GM23338 (cell line): ENCODE measurements at regions not wholly inside any gene's neighbourhood (a gene's known extent, or its start where the extent isn't known, plus 50 kb on each side); places are given as distances from the start of the nearest gene placed in this dataset.

Source experiments
- ATAC-seq: fragments of 200-7000 bp; cut with Tn5 transposase; 3 replicates; pipeline ENCODE4 v1.9.1; 2020
- DNase-seq: peaks from one replicate; pipeline ENCODE4 v3.0.0-alpha.2; 2015; ENCODE audit warnings: low spot score
- H2AFZ ChIP-seq: fragments of 200-600 bp; sonication (generic); 2 replicates; pipeline ENCODE4 v1.8.0; 2016; ENCODE audit warnings: antibody characterized with exemption, mild to moderate bottlenecking, moderate library complexity
- H3F3A ChIP-seq: fragments of 200-600 bp; sonication (generic); replicated peaks from 2 replicates; pipeline ENCODE4 v1.8.0; 2017; ENCODE audit warnings: antibody characterized with exemption, mixed run types, low read depth
- H3K27ac ChIP-seq: fragments of 200-600 bp; sonication (generic); 2 replicates; pipeline ENCODE4 v1.6.1; 2016; ENCODE audit warnings: low read depth
- H3K27me3 ChIP-seq: fragments of 200-600 bp; sonication (generic); 2 replicates; pipeline ENCODE4 v1.8.0; 2016; ENCODE audit warnings: mild to moderate bottlenecking, mixed run types, moderate library complexity; ENCODE audit not compliant: insufficient read depth
- H3K36me3 ChIP-seq: fragments of 200-600 bp; sonication (generic); 2 replicates; pipeline ENCODE4 v1.8.0; 2016; ENCODE audit warnings: mild to moderate bottlenecking; ENCODE audit not compliant: insufficient read depth
- H3K4me1 ChIP-seq: fragments of 200-600 bp; sonication (generic); 2 replicates; pipeline ENCODE4 v1.8.0; 2016; ENCODE audit warnings: mild to moderate bottlenecking, moderate library complexity; ENCODE audit not compliant: insufficient read depth
- H3K4me2 ChIP-seq: fragments of 200-600 bp; sonication (generic); 2 replicates; pipeline ENCODE4 v1.7.1; 2017; ENCODE audit warnings: mixed run types
- H3K4me3 ChIP-seq: fragments of 200-600 bp; sonication (generic); 2 replicates; pipeline ENCODE4 v1.6.1; 2016; ENCODE audit warnings: mixed run types
- H3K79me2 ChIP-seq: fragments of 200-600 bp; sonication (generic); replicated peaks from 2 replicates; pipeline ENCODE4 v1.8.0; 2017; ENCODE audit warnings: mild to moderate bottlenecking; ENCODE audit not compliant: insufficient read depth
- H3K9me2 ChIP-seq: fragments of 200-600 bp; sonication (generic); 2 replicates; pipeline ENCODE4 v1.8.0; 2017; ENCODE audit not compliant: insufficient read depth
- H4K20me1 ChIP-seq: fragments of 200-600 bp; sonication (generic); replicated peaks from 2 replicates; pipeline ENCODE4 v1.8.0; 2017; ENCODE audit warnings: mild to moderate bottlenecking; ENCODE audit not compliant: insufficient read depth
- H3K27ac Mint-ChIP-seq: 2 replicates; pipeline ENCODE4 v1.8.0; 2020; ENCODE audit warnings: inconsistent platforms, mild to moderate bottlenecking, moderate library complexity, mixed read lengths
- H3K27me3 Mint-ChIP-seq: 3 replicates; pipeline ENCODE4 v1.8.0; 2022; ENCODE audit warnings: low read depth, mild to moderate bottlenecking, moderate library complexity, mixed read lengths, inconsistent platforms; ENCODE audit not compliant: insufficient read depth, poor library complexity
- H3K36me3 Mint-ChIP-seq: 3 replicates; pipeline ENCODE4 v1.8.0; 2021; ENCODE audit warnings: low read depth, mild to moderate bottlenecking, inconsistent platforms, moderate library complexity, mixed read lengths
- H3K4me1 Mint-ChIP-seq: 3 replicates; pipeline ENCODE4 v1.8.0; 2020; ENCODE audit warnings: mild to moderate bottlenecking, inconsistent platforms, mixed read lengths
- H3K4me3 Mint-ChIP-seq: 3 replicates; pipeline ENCODE4 v1.8.0; 2021; ENCODE audit warnings: moderate library complexity, mild to moderate bottlenecking, inconsistent platforms, mixed read lengths
- H3K9me3 Mint-ChIP-seq: 3 replicates; pipeline ENCODE4 v1.8.0; 2020; ENCODE audit warnings: moderate library complexity, mild to moderate bottlenecking, inconsistent platforms, mixed read lengths
- CREB1 ChIP-seq: fragments of 250-450 bp; sonication (Bioruptor Pico); IDR thresholded peaks from 2 replicates; pipeline ENCODE4 v1.5.0; 2020; ENCODE audit warnings: low read depth, mild to moderate bottlenecking, moderate library complexity
- EZH2 ChIP-seq: fragments of 200-600 bp; sonication (generic); IDR thresholded peaks from one replicate; pipeline ENCODE4 v1.8.0; 2017; ENCODE audit warnings: antibody characterized with exemption, mild to moderate bottlenecking, low read depth; ENCODE audit not compliant: unreplicated experiment
- EZH2phosphoT487 ChIP-seq: fragments of 200-600 bp; sonication (generic); IDR thresholded peaks from one replicate; pipeline ENCODE4 v1.8.1; 2018; ENCODE audit warnings: antibody characterized with exemption; ENCODE audit not compliant: unreplicated experiment
- JUNB ChIP-seq: IDR thresholded peaks from one replicate; pipeline ENCODE4 v1.6.1; 2016; ENCODE audit warnings: antibody characterized with exemption; ENCODE audit not compliant: unreplicated experiment
- NANOG ChIP-seq: IDR thresholded peaks from 2 replicates; pipeline ENCODE4 v1.6.1; 2016; ENCODE audit warnings: antibody characterized with exemption, borderline replicate concordance
- POLR2AphosphoS5 ChIP-seq: IDR thresholded peaks from 2 replicates; pipeline ENCODE4 v1.6.1; 2016; ENCODE audit warnings: antibody characterized with exemption, low read depth
- STAT1 ChIP-seq: IDR thresholded peaks from one replicate; pipeline ENCODE4 v1.6.1; 2016; ENCODE audit warnings: antibody characterized with exemption; ENCODE audit not compliant: unreplicated experiment
- ZNF114 ChIP-seq: fragments of 250-450 bp; sonication (Bioruptor Pico); IDR thresholded peaks from 2 replicates; pipeline ENCODE4 v1.5.0; 2020; ENCODE audit warnings: mild to moderate bottlenecking, moderate library complexity
- ZNF331 ChIP-seq: fragments of 250-450 bp; sonication (Bioruptor Pico); IDR thresholded peaks from 2 replicates; pipeline ENCODE4 v1.5.0; 2020; ENCODE audit warnings: low read depth, mild to moderate bottlenecking, moderate library complexity
- TF ChIP-seq, protein P1 (sequence below), 2 experiments: fragments of 200-600 bp in 1 of 2; sonication (generic) in 1 of 2; conservative IDR thresholded peaks; 2 replicates each; pipeline versions ENCODE4 v1.5.1 to v1.6.1; 2016 to 2017; ENCODE audit warnings: antibody characterized with exemption in 2 of 2, low read depth in 2 of 2, mild to moderate bottlenecking in 2 of 2, moderate library complexity in 1 of 2
- TF ChIP-seq, protein P2 (sequence below): IDR thresholded peaks from one replicate; pipeline ENCODE4 v1.6.1; 2018; ENCODE audit warnings: antibody characterized with exemption; ENCODE audit not compliant: unreplicated experiment
- TF ChIP-seq, protein P3 (sequence below): fragments of 250-450 bp; sonication (Bioruptor Pico); IDR thresholded peaks from 2 replicates; pipeline ENCODE4 v1.5.0; 2020; ENCODE audit warnings: mild to moderate bottlenecking, moderate library complexity
- TF ChIP-seq, protein P4 (sequence below): IDR thresholded peaks from 2 replicates; pipeline ENCODE4 v1.6.1; 2016; ENCODE audit warnings: antibody characterized with exemption

DNA sequence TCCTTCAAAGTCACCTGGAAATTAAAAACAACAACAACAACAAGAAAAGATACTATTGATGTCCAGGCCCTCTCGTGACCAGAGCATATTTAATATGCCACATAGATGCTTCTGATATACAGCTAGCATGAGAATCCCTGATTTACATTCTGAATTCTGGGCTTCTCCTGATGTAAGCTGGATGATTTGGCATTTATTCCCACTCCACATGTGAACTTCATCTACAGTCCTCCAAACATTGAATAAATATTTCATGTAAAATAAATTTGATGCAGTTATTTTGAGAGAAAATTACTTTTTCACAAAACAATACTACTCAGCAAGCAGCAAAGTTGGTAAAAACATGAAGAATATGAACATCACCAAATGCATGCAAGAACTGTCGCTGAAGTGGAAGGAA is 453.2 kb upstream of the SETBP1 start:
- no peaks in the 10 kb centered on the region for H3K9me3 Mint-ChIP-seq
- Histone ChIP-seq H3K4me3 (no peak overlapping the region), H3K9me2 (no peaks in the 10 kb centered on the region), H3K4me2 (no peak overlapping the region), H3K79me2 (no peaks in the 10 kb centered on the region), H4K20me1 (no peaks in the 10 kb centered on the region), H3K36me3 (no peaks in the 10 kb centered on the region), H3F3A (no peaks in the 10 kb centered on the region), H3K27me3 (no peaks in the 10 kb centered on the region), H2AFZ (no peak overlapping the region), H3K27ac (no peak overlapping the region), H3K4me1 (peaks cover 1% of the 10 kb centered on the region; the same call in 1 of the 2 replicates)
- no peak overlapping the region for H3K27ac Mint-ChIP-seq
- DNase-seq (no peak), ATAC-seq (no peak)
- peaks cover under 1% of the 10 kb centered on the region; the same call in 1 of the 3 replicates for H3K4me1 Mint-ChIP-seq
- no peaks in the 10 kb centered on the region for H3K36me3 Mint-ChIP-seq
- TF ChIP-seq EZH2: no peak
- no peak for TF ChIP-seq EZH2phosphoT487
- TF ChIP-seq JUNB: no peak
- TF ChIP-seq, protein P1, sequence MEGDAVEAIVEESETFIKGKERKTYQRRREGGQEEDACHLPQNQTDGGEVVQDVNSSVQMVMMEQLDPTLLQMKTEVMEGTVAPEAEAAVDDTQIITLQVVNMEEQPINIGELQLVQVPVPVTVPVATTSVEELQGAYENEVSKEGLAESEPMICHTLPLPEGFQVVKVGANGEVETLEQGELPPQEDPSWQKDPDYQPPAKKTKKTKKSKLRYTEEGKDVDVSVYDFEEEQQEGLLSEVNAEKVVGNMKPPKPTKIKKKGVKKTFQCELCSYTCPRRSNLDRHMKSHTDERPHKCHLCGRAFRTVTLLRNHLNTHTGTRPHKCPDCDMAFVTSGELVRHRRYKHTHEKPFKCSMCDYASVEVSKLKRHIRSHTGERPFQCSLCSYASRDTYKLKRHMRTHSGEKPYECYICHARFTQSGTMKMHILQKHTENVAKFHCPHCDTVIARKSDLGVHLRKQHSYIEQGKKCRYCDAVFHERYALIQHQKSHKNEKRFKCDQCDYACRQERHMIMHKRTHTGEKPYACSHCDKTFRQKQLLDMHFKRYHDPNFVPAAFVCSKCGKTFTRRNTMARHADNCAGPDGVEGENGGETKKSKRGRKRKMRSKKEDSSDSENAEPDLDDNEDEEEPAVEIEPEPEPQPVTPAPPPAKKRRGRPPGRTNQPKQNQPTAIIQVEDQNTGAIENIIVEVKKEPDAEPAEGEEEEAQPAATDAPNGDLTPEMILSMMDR (conservative IDR thresholded peaks at IDR 0.05; ENCODE audit: low read depth in 2 of 2): no peak
- TF ChIP-seq, protein P2, sequence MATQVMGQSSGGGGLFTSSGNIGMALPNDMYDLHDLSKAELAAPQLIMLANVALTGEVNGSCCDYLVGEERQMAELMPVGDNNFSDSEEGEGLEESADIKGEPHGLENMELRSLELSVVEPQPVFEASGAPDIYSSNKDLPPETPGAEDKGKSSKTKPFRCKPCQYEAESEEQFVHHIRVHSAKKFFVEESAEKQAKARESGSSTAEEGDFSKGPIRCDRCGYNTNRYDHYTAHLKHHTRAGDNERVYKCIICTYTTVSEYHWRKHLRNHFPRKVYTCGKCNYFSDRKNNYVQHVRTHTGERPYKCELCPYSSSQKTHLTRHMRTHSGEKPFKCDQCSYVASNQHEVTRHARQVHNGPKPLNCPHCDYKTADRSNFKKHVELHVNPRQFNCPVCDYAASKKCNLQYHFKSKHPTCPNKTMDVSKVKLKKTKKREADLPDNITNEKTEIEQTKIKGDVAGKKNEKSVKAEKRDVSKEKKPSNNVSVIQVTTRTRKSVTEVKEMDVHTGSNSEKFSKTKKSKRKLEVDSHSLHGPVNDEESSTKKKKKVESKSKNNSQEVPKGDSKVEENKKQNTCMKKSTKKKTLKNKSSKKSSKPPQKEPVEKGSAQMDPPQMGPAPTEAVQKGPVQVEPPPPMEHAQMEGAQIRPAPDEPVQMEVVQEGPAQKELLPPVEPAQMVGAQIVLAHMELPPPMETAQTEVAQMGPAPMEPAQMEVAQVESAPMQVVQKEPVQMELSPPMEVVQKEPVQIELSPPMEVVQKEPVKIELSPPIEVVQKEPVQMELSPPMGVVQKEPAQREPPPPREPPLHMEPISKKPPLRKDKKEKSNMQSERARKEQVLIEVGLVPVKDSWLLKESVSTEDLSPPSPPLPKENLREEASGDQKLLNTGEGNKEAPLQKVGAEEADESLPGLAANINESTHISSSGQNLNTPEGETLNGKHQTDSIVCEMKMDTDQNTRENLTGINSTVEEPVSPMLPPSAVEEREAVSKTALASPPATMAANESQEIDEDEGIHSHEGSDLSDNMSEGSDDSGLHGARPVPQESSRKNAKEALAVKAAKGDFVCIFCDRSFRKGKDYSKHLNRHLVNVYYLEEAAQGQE: no peak
- TF ChIP-seq, protein P3, sequence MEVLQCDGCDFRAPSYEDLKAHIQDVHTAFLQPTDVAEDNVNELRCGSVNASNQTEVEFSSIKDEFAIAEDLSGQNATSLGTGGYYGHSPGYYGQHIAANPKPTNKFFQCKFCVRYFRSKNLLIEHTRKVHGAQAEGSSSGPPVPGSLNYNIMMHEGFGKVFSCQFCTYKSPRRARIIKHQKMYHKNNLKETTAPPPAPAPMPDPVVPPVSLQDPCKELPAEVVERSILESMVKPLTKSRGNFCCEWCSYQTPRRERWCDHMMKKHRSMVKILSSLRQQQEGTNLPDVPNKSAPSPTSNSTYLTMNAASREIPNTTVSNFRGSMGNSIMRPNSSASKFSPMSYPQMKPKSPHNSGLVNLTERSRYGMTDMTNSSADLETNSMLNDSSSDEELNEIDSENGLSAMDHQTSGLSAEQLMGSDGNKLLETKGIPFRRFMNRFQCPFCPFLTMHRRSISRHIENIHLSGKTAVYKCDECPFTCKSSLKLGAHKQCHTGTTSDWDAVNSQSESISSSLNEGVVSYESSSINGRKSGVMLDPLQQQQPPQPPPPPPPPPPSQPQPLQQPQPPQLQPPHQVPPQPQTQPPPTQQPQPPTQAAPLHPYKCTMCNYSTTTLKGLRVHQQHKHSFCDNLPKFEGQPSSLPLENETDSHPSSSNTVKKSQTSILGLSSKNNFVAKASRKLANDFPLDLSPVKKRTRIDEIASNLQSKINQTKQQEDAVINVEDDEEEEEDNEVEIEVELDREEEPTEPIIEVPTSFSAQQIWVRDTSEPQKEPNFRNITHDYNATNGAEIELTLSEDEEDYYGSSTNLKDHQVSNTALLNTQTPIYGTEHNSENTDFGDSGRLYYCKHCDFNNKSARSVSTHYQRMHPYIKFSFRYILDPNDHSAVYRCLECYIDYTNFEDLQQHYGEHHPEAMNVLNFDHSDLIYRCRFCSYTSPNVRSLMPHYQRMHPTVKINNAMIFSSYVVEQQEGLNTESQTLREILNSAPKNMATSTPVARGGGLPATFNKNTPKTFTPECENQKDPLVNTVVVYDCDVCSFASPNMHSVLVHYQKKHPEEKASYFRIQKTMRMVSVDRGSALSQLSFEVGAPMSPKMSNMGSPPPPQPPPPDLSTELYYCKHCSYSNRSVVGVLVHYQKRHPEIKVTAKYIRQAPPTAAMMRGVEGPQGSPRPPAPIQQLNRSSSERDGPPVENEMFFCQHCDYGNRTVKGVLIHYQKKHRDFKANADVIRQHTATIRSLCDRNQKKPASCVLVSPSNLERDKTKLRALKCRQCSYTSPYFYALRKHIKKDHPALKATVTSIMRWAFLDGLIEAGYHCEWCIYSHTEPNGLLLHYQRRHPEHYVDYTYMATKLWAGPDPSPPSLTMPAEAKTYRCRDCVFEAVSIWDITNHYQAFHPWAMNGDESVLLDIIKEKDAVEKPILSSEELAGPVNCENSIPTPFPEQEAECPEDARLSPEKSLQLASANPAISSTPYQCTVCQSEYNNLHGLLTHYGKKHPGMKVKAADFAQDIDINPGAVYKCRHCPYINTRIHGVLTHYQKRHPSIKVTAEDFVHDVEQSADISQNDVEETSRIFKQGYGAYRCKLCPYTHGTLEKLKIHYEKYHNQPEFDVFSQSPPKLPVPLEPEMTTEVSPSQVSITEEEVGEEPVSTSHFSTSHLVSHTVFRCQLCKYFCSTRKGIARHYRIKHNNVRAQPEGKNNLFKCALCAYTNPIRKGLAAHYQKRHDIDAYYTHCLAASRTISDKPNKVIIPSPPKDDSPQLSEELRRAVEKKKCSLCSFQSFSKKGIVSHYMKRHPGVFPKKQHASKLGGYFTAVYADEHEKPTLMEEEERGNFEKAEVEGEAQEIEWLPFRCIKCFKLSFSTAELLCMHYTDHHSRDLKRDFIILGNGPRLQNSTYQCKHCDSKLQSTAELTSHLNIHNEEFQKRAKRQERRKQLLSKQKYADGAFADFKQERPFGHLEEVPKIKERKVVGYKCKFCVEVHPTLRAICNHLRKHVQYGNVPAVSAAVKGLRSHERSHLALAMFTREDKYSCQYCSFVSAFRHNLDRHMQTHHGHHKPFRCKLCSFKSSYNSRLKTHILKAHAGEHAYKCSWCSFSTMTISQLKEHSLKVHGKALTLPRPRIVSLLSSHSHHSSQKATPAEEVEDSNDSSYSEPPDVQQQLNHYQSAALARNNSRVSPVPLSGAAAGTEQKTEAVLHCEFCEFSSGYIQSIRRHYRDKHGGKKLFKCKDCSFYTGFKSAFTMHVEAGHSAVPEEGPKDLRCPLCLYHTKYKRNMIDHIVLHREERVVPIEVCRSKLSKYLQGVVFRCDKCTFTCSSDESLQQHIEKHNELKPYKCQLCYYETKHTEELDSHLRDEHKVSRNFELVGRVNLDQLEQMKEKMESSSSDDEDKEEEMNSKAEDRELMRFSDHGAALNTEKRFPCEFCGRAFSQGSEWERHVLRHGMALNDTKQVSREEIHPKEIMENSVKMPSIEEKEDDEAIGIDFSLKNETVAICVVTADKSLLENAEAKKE (CRISPR knock-in tag): no peak
- no peak for TF ChIP-seq STAT1
- TF ChIP-seq POLR2AphosphoS5: no peak
- TF ChIP-seq, protein P4, sequence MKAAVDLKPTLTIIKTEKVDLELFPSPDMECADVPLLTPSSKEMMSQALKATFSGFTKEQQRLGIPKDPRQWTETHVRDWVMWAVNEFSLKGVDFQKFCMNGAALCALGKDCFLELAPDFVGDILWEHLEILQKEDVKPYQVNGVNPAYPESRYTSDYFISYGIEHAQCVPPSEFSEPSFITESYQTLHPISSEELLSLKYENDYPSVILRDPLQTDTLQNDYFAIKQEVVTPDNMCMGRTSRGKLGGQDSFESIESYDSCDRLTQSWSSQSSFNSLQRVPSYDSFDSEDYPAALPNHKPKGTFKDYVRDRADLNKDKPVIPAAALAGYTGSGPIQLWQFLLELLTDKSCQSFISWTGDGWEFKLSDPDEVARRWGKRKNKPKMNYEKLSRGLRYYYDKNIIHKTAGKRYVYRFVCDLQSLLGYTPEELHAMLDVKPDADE: no peak
- no peak for TF ChIP-seq NANOG
- TF ChIP-seq CREB1: no peak
- TF ChIP-seq ZNF114 (CRISPR knock-in tag): no peak
- no peak for TF ChIP-seq ZNF331 (CRISPR knock-in tag)
- H3K4me3 Mint-ChIP-seq: no peak overlapping the region
- H3K27me3 Mint-ChIP-seq: no peaks in the 10 kb centered on the region
